GM21360 (cell line): ENCODE measurements at regions not wholly inside any gene's neighbourhood (a gene's known extent, or its start where the extent isn't known, plus 50 kb on each side); places are given as distances from the start of the nearest gene placed in this dataset.
"Not testable (repeated sequence)": the region's sequence is repeated elsewhere in the genome, so short reads cannot be mapped to it uniquely, and the experiment has no call there.

Experiments used
- ATAC-seq: cut with Tn5 transposase; IDR thresholded peaks from one replicate; pipeline ENCODE4 v1.9.1; 2021; ENCODE audit warnings: mild to moderate bottlenecking, moderate library complexity; ENCODE audit not compliant: unreplicated experiment

GRCh38 chr21:25489673-25490072, 117.6 kb downstream of the MRPL39 start:
- ATAC-seq: no peak

- peak; percentile 69 for ATAC-seq
These were observed 120.2 kb downstream of the MRPL39 start for GRCh38 chr21:25487046-25487594.

- ATAC-seq: no peak
These were observed 121.4 kb downstream of the MRPL39 start for GRCh38 chr21:25485914-25486313.

GRCh38 chr21:25467896-25468295, 139.4 kb downstream of the MRPL39 start:
- ATAC-seq: no peak

GRCh38 chr21:25467071-25467470, 140.2 kb downstream of the MRPL39 start:
- not testable (repeated sequence) for ATAC-seq

- no peak for ATAC-seq
These were observed 140.8 kb downstream of the MRPL39 start for GRCh38 chr21:25466470-25466869.

- ATAC-seq: no peak
These were observed 142.0 kb downstream of the MRPL39 start for GRCh38 chr21:25465263-25465662.

GRCh38 chr21:25464275-25464674, 143.0 kb downstream of the MRPL39 start:
- ATAC-seq: peak; percentile 43

- peak; percentile 40 for ATAC-seq
These were observed 144.7 kb downstream of the MRPL39 start for GRCh38 chr21:25462517-25462971.

- ATAC-seq: no peak
These were observed 145.6 kb downstream of the MRPL39 start for GRCh38 chr21:25461725-25462124.

GRCh38 chr21:25459993-25460392, 147.3 kb downstream of the MRPL39 start:
- ATAC-seq: no peak

- ATAC-seq: no peak
These were observed 147.9 kb downstream of the MRPL39 start for GRCh38 chr21:25459365-25459764.

- no peak for ATAC-seq
These were observed 148.8 kb downstream of the MRPL39 start for GRCh38 chr21:25458484-25458883.

- no peak for ATAC-seq
These were observed 149.3 kb downstream of the MRPL39 start for GRCh38 chr21:25457946-25458345.

GRCh38 chr21:25457411-25457810, 149.9 kb downstream of the MRPL39 start:
- ATAC-seq: peak; percentile 45

GRCh38 chr21:25456672-25457071, 150.6 kb downstream of the MRPL39 start:
- ATAC-seq: peak; percentile 46

GRCh38 chr21:25453524-25453923, 153.8 kb downstream of the MRPL39 start:
- ATAC-seq: no peak

- ATAC-seq: no peak
These were observed 157.3 kb downstream of the MRPL39 start for GRCh38 chr21:25449950-25450349.

GRCh38 chr21:25441835-25442234, 165.4 kb downstream of the MRPL39 start:
- no peak for ATAC-seq

GRCh38 chr21:25437465-25437864, 169.8 kb downstream of the MRPL39 start:
- not testable (repeated sequence) for ATAC-seq

- peak; percentile 61 for ATAC-seq
These were observed 178.7 kb downstream of the MRPL39 start for GRCh38 chr21:25428537-25428936.

- no peak for ATAC-seq
These were observed 179.5 kb downstream of the MRPL39 start for GRCh38 chr21:25427828-25428227.

GRCh38 chr21:25426580-25426979, 180.7 kb downstream of the MRPL39 start:
- no peak for ATAC-seq
